Stimulated activated CD4-positive, alpha-beta T cell treated with anti-CD3 and anti-CD28 coated beads, Interleukin-1b, Interleukin-23, amount 100 ng/mL, for 4 hours (primary cell): ENCODE measurements at regions not wholly inside any gene's neighbourhood (a gene's known extent, or its start where the extent isn't known, plus 50 kb on each side); places are given as distances from the start of the nearest gene placed in this dataset.

Experiments
- DNase-seq, 2 donors: peaks; one replicate each; pipeline ENCODE4 v3.0.0-alpha.2; 2020; ENCODE audit warnings: low read depth in 2 of 2

DNA sequence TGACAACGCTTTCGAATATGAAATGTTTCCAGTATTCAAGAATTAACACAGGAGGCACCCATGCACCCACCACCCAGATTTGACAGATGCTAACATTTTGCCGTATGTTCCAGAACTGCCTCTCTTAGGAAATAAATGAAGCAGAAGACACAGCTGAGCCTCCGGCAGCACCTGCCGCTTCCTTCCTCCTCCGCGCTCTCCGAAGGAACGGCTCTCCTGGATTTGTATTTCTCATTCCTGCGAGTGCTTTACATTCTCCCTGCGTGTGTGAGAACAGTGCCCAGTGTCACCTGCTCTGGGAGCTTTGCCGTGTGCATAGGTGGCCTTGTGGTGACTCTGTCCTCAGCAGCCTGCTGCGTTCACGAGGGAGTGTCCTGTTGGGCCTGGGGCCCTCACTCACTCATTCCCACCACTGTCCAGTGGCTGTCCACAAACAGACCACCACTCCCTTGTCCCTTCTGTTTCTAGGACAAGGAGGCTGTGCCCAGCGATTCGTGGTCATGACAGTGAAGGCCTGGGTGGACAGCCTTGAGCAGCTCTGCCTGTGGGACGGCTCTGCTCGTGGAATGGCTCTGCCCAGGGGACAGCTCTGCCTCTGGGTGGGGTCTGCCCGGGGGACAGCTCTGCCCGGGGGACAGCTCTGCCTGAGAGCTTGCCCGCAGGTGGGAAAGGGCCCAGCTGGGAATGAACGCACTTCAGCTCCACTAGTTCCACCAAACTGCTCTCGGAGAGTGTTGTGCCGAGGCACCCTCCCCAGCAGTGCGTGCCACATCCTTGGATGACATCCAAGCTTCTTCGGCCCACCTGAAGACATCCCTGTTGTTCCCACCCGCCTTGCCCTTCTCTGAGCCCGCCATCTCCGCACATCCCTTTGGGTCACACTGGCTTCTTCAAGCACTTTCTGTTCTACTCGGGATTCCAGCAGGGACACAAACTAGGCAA, 170.5 kb upstream of the PPP1R26 start:
- DNase-seq, result no peak

GRCh38 chr9:135309763-135310125, 169.8 kb upstream of the PPP1R26 start:
- DNase-seq, result no peak

GRCh38 chr9:135310134-135310533, 169.4 kb upstream of the PPP1R26 start:
- DNase-seq, result no peak

DNA sequence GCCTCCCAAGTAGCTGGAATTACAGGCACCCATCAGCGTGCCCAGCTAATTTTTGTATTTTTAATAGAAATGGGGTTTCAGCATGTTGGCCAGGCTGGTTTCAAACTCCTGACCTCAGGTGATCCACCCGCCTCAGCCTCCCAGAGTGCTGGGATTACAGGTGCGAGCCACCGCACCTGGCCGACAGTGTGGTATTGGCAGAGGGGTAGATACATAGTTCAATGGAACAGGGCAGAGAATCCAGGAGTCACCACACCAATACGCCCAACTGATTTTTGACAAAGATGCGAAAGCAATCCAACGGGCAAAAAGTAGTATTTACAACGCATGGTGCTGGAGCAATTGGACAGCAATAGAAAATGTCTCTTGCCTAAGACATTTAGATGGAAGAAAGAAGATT, 164.0 kb upstream of the PPP1R26 start:
- DNase-seq, result no peak

DNA sequence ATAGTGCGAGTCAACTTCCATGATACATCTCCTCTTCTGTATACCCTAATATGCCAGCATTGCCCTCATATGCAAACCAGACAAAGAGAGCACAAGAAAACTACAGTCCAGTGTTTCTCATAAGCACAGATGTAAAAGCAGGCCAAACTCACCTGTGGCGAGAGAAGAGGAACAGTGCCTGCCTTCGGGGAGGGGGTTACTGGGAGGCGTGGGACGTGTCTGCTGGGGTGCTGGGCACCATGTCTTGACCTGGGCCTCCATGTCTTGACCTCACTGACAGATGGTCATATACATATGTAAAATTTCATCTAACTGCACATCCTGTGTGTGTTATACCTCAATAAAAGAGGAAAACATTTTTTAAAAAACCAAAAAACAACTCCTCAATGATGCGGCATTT, 159.3 kb upstream of the PPP1R26 start:
- DNase-seq, result no peak

GRCh38 chr9:135320943-135321342, 158.6 kb upstream of the PPP1R26 start:
- DNase-seq, result no peak

DNA sequence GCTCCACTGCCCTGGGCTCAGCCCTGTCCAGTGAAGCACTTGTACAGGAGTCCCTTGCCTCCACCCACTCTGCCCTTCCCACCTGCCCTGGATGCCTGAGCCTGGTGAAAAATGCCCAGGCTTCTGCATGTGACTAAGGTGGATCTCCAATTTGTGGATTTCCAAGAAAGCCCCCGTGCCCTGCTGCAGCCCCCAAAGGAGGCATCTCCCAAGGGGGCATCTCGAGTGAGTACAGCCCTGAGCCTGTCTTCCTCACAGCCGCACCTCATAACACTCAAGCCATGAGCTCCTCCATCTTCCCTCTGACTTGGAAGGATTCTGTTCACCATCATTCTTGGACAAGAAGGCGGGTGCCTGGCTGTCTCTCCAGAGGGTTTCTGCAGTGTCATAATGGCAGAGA, 158.0 kb upstream of the PPP1R26 start:
- DNase-seq, result no peak

DNA sequence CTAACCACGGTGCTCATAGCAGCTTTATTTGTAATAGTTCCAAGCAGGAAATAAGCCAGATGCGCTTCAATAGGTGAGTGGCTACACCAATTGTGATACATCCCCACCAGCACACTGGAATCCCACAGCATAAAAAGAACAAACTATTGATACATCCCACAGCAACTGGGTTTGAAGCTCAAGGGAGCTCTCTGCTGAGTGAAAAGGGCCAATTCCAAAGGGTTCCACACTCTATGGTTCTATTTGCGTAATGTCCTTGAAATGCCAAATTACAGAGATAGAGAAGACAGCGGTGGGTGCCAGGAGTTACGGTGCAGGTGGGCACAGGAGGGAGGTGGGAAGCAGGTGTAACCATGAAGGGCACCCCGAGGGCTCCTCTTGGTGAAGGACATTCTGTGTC, 155.3 kb upstream of the PPP1R26 start:
- no peak for DNase-seq

- DNase-seq, result no peak
Observed at GRCh38 chr9:135326141-135326540, 153.4 kb upstream of the PPP1R26 start.

DNA sequence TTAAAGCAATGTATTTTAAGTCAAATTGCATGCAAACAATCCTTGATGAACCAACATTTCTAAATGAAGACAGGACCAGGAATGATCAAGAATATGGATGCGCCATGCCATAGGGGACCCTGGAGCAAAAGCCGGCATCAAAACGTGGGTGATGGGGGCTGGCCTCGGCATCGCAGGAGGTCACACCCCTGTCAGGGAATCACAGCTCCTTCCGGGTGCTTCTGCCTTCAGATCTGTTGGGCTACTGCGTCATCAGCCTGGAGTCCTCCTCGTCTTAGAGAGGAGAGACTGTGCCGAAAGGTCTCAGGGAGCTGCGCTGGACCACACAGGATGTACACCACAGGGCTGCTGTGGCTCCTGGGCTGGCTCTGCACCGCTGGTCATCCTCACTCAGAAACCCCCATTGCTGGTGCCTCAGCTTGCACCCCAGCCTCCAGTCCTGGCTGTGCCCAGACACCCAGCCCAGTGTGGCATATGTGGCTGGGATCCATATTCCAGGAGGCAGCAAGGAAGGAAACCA, 152.9 kb upstream of the PPP1R26 start:
- DNase-seq, result no peak

GRCh38 chr9:135328485-135329417, 150.8 kb upstream of the PPP1R26 start:
- DNase-seq, result no peak

DNA sequence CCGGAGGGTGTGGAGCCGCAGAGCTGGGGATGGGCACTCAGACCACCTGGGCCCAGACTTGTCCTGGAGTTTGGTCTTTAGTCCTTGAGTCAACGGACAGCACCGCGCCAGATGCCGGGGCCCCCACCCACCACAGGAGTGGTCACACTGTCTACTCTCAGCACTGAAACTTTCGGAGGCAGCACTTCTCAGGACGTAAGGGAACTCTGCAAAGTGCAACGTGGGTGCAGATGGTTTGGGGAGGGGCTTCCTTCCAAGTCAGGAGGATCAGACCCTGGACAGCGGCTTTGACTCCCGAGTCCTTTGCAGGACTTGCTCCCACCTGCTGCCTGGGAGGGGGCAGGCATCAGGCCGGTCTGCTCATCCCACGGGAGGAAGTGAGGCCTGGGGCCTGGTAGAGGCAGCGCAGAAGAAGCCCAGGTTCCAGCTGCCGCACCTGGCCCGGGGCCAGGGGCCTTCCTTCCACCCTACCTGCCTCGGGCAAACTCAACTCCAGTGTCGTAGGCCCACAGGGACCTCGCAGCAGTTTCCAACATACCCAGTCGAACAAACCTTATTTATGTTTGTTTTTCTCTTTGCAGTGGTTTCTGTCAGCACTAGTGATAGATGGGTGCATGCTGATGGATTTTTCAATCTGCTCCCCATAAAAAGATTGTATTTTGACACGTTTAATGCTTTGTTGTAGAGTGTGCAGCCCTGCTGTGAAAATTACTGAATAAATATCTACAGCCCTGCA, 149.8 kb upstream of the PPP1R26 start:
- DNase-seq, result no peak

DNA sequence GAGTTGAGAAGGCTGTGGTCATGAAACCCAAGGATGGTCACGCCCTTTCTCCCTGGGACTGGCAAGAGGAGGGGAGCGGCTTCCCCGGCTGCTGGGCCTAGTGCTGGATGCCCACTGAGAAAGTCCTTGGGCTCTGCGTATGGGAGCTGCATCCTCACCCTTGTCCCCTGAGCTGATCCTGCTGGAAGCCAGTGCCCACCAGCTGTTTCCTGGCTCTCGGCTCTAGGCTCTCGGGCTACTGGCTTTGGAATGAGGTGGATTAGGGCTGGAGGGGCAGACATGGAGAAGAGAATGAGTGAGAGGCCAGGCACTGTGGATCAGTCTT, 149.3 kb upstream of the PPP1R26 start:
- no peak for DNase-seq

- no peak for DNase-seq
Observed at GRCh38 chr9:135330685-135331590, 148.6 kb upstream of the PPP1R26 start.

- DNase-seq, result no peak
Observed at GRCh38 chr9:135332516-135332915, 147.1 kb upstream of the PPP1R26 start.

GRCh38 chr9:135332979-135333748, 146.4 kb upstream of the PPP1R26 start:
- DNase-seq, result no peak

GRCh38 chr9:135334953-135335460, 144.6 kb upstream of the PPP1R26 start:
- DNase-seq, result no peak

GRCh38 chr9:135335691-135336181, 143.8 kb upstream of the PPP1R26 start:
- DNase-seq, result no peak

GRCh38 chr9:135336722-135337527, 142.7 kb upstream of the PPP1R26 start:
- DNase-seq, result no peak
